ENCODE measurements at regions not wholly inside any gene's neighbourhood (a gene's known extent, or its start where the extent isn't known, plus 50 kb on each side); places are given as distances from the start of the nearest gene placed in this dataset.

DNA sequence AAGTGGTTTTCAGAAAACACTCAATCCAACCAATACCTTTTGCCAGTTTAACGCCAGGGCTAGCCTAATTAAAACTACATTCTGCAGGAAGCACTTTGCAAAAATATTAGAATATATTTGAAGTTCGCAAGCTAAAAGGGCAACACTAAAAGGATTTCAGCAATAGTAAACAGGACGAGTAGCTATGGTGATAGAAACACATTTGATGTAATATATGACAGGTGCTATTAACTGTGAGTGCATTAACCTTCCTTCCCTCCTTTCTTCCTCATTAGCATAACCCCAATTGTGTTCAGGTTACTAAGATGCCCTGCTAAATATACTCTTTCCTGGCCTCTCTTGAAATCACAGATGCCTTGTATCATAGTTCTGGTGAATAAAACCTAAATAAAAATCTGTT, 85.6 kb upstream of the TMCC3 start:
- no peaks in the 10 kb centered on the region for H3K9me1 ChIP-seq (replicated peaks; ENCODE audit: control insufficient read depth, extremely low read depth, insufficient read depth, low read length)
- TF ChIP-seq MYC (IDR thresholded peaks at IDR 0.05; ENCODE audit: low read depth, low read length) (no peak), FOS (IDR thresholded peaks at IDR 0.05; ENCODE audit: borderline replicate concordance, insufficient read depth, low read length) (no peak), EZH2 (IDR thresholded peaks at IDR 0.05; ENCODE audit: borderline replicate concordance, low read depth, low read length, severe bottlenecking) (no peak), GATA2 (IDR thresholded peaks at IDR 0.05; ENCODE audit: insufficient read depth, insufficient read length, low read depth, low read length) (no peak), JUN (IDR thresholded peaks at IDR 0.05; ENCODE audit: borderline replicate concordance, insufficient read depth, insufficient read length, low read depth) (no peak), POLR2A (IDR thresholded peaks at IDR 0.05; ENCODE audit: low read depth, low read length) (no peak), POLR2AphosphoS5 (IDR thresholded peaks at IDR 0.05; ENCODE audit: insufficient read depth, low read depth, low read length) (no peak)
- TF ChIP-seq, protein P1, sequence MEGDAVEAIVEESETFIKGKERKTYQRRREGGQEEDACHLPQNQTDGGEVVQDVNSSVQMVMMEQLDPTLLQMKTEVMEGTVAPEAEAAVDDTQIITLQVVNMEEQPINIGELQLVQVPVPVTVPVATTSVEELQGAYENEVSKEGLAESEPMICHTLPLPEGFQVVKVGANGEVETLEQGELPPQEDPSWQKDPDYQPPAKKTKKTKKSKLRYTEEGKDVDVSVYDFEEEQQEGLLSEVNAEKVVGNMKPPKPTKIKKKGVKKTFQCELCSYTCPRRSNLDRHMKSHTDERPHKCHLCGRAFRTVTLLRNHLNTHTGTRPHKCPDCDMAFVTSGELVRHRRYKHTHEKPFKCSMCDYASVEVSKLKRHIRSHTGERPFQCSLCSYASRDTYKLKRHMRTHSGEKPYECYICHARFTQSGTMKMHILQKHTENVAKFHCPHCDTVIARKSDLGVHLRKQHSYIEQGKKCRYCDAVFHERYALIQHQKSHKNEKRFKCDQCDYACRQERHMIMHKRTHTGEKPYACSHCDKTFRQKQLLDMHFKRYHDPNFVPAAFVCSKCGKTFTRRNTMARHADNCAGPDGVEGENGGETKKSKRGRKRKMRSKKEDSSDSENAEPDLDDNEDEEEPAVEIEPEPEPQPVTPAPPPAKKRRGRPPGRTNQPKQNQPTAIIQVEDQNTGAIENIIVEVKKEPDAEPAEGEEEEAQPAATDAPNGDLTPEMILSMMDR (IDR thresholded peaks at IDR 0.05; ENCODE audit: extremely low read depth in 1 of 2, insufficient read depth in 1 of 2, low read depth in 1 of 2, low read length in 2 of 2) = no peak
- TF ChIP-seq, protein P2, sequence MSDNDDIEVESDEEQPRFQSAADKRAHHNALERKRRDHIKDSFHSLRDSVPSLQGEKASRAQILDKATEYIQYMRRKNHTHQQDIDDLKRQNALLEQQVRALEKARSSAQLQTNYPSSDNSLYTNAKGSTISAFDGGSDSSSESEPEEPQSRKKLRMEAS (IDR thresholded peaks at IDR 0.05; ENCODE audit: insufficient read depth, insufficient read length) = no peak
- H3K4me3 ChIP-seq (replicated peaks in 1 of 3; ENCODE audit: insufficient read depth in 1 of 3, low read depth in 1 of 3, low read length in 3 of 3) = no peak overlapping the region
- CTCF ChIA-PET = interaction anchor here (1.6 kb wide), 1 partner anchor 52 kb away, joined by 3 read pairs; no protein-coding TSS in a partner anchor
- H3K4me1 ChIP-seq (ENCODE audit: control insufficient read depth, extremely low read depth, insufficient read depth, low read length) = no peaks in the 10 kb centered on the region
- H3K36me3 ChIP-seq (ENCODE audit: control insufficient read depth in 2 of 2, extremely low read depth in 1 of 2, insufficient read depth in 2 of 2, low read length in 2 of 2) = no peaks in the 10 kb centered on the region
- no peaks in the 10 kb centered on the region for H3K79me2 ChIP-seq (ENCODE audit: control insufficient read depth, insufficient read depth, low read length)
- H3K4me2 ChIP-seq (ENCODE audit: insufficient read depth, low read length) = no peak overlapping the region
- no peak for FAIRE-seq
- H4K20me1 ChIP-seq (replicated peaks; ENCODE audit: control insufficient read depth, extremely low read depth, insufficient read depth, low read length) = no peaks in the 10 kb centered on the region
- no peak for DNase-seq (ENCODE audit: low read depth, low spot score)
- H2AFZ ChIP-seq (ENCODE audit: low read depth, low read length) = no peak overlapping the region
- dilution Hi-C loops (cut with MboI; ENCODE audit: extremely low pct_ligation_motif_present, low sequenced_read_pairs) = no loop called here
- peaks cover 0 to 2% of the 10 kb centered on the region in 2 experiments for H3K27me3 ChIP-seq (ENCODE audit: control insufficient read depth in 2 of 2, insufficient read depth in 2 of 2, low read length in 2 of 2)
- H3K27ac ChIP-seq (ENCODE audit: insufficient read depth, low read depth, low read length) = no peak overlapping the region
- no TSS peak for BruUV-seq (replicated peaks)
- POLR2A ChIA-PET = no interaction called here
- H3K9me3 ChIP-seq (replicated peaks; ENCODE audit: control insufficient read depth, insufficient read depth, low read length) = no peaks in the 10 kb centered on the region
- intact Hi-C loops (cut with micrococcal nuclease) = no loop called here
- no peak overlapping the region for H3K9ac ChIP-seq (replicated peaks; ENCODE audit: extremely low read depth, insufficient read depth, low read length)
